Non-pigmented ciliary epithelial cell (primary cell): ENCODE measurements at regions not wholly inside any gene's neighbourhood (a gene's known extent, or its start where the extent isn't known, plus 50 kb on each side); places are given as distances from the start of the nearest gene placed in this dataset.

Experiments
- DNase-seq: peaks from one replicate; pipeline ENCODE4 v3.0.0-alpha.2; 2010; ENCODE audit warnings: low read depth

DNA sequence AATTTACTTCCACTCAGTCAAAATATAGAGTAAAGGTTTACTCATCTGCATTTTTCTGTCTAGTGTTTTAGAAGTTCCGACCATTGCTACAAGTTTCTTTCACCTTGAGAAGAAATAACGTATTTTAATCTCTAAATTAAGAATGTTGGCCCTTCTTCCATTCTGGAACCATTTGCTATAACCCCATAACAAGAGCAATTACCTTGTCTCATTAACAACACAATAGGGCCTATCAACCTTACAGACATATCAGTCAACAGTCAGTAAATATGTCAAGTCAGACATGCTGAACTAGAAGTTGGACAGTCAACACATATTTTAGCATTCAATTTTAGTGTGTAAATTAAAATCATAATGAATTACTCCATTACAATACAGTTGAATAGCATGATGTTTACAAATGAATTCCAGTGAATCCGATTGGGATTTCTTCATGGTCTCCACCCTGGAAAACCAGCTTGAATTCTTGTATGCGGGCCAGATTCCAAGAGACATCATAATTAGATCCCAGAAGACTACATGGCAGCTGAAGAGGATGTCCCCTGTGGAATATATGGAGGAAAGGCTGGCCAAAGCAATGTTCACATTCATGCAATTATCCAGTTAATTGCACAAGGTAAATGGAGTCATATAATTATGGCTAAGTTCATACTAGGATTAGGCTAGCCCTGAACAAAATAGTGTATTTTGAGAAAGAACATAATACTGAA lies 196.2 kb upstream of the TARS1 start:
- DNase-seq = no peak

DNA sequence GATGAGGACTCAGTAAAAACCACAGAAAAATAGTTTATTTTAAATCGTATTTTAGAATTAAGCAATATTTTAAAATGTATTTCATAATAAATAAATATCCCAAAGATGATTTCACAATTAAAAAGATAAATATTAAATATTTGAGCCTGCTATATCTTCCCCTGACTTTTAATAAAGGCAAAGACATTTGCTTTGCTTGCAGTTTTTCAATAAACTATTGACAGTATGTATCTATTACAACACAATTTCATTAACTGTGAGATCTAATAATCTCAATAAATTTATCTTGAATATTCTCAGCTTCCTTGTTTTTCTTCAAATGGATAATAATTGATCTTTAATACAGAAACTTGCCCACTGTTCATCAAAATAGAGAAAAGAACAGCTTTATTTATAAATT lies 186.2 kb upstream of the TARS1 start:
- DNase-seq = no peak

DNA sequence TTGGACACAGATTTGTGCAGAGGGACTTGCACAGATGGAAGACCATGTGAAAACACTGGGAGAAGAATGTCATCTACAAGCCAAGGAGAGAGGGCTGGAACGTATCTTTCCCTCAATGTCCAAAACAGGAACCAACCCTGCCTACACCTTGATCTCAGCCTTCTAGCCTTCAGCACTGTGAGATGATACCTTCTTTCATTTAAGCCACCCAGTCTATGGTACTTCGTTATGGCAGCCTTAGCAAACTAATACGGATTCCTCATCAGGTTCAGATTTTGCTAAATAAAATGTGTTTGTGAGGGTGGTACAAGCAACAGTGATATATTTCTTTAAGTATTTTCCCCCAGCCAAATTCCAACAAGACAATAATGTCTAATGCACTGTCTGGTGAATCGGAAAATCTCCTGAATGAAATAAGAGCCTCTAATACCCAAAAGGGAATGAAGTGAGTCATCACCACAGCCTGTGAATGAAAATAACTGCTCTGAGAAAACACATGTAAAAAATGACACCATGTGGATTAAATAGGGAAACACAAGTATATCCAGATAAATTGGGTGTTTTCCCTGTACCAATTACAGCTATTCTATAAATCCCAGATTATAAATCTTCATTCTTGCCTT lies 182.8 kb upstream of the TARS1 start:
- DNase-seq = peak; percentile 65

DNA sequence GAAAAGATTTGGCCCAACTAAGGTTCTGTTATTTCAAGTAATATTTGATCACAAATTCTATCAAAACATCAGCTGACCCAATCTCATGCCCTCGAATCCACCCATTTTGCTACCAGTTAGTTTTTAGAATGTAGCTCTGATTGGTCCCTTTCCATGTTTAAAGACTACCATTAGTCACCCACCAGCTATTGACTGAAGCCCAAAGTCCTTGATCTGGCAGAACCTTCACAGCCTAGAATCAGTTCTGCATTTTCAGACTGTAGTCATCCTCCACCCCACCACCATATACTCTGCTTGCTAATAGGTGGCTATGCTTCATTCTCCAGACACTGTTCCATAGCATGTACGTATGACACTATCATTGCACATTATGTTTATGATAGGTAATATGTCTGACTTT lies 182.2 kb upstream of the TARS1 start:
- DNase-seq = no peak

DNA sequence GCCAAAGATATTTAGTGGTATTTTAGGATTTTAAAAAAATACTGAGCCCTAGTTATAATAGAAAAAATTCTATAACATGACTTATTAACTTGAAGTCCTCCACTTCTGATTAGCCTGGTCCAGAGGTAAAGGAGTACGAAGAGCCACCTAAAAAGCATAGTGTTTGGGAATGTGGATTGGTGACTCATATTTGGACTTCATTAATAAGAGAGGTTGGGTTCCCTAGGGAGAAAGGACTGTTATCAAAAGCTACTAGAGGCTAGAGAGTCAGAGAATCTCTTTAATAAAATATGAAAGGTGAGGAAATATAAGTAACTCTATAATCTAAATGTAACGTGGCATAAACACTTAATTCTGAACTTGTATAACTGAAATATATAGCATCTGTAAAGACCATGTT lies 180.7 kb upstream of the TARS1 start:
- no peak for DNase-seq

DNA sequence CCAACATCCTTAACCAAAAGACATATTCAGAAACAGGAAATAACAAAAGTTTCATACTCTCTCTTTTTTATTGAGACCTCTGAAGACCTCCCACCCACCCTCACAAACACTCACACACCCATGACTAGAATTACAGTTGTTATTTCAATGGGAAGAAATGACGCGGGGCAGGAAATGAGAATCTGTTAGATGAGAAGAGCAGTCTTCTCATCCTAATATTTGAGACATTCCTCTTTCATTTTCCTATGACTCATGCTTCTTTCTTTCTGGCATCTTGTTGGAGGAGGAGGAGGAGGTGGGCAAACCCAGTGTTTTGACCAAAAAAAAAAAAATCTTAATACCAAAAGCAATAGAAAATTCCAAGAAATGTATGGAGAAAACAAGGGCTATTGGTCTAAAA lies 179.5 kb upstream of the TARS1 start:
- peak; percentile 35 for DNase-seq

DNA sequence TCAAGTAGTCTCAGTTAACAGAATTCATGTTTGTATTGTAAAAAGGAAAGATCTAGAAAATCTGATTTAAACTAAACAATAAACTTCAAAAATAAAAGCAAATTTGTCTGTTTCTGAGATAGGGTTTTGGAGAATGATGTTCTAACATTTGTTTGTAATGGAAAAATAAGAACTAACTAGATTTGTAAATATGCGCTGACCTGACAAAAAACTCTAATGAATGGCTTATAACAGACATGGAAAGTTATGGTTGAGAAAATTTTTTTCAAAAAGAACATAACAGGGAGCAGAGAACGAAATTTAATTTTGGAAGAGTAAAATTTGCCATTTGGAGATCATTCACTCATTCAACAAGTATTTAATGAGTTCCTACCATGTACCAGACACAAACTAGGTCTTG lies 179.0 kb upstream of the TARS1 start:
- DNase-seq = no peak

DNA sequence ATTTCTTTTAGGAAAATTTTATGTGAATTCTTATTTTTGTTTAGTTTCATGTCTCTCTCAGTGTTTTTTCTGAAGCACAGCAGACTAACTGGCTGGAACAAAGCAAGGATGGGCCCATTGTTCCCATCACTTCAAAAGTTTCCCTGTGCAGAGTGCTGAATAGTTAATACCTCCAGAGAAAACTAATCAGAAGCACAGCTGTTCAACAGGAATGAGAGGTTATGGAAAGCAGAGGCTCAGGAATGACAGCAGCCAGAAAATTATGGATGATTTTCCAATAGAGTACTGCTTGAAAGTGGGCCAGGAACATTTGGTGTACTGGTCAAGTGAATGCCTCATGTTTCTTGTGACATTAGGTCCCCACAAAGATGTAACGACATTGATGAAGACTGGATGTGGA lies 173.0 kb upstream of the TARS1 start:
- no peak for DNase-seq

DNA sequence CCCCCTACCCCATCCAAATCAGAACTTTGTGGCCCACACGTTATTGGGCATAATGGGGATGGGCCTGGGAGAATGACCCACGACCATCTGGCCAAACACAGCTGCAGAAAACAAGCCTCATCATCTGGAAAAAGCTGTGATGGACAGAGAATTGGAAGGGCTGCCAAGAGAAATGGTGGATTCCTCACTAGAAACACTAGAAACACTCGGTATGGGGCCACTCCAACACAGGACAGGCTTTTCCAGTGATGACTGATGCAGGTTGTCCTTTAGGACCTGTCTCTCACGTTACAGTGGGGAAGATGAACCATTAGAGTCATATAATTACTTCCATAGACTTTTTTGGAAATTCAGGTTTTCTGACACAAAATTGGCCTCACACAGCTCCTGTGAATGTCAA lies 172.4 kb upstream of the TARS1 start:
- no peak for DNase-seq

DNA sequence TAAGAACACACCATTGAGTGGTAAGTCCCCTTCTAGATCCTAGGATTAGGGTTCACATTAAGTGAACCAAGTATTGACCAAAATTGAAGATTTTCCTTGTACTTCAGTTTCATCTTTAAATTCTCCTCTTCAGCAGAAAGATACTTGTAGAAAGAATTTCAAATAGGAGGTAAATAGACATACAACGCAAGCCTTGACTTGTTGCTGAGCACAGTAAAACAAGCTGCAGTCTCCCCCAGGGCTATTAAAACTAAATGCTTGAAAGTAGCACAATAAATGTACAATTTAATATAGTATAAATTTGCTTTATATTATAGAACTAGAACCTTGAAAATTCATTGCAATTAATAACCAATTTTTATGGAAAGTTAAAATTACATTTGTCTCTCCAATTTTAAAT lies 170.1 kb upstream of the TARS1 start:
- no peak for DNase-seq

DNA sequence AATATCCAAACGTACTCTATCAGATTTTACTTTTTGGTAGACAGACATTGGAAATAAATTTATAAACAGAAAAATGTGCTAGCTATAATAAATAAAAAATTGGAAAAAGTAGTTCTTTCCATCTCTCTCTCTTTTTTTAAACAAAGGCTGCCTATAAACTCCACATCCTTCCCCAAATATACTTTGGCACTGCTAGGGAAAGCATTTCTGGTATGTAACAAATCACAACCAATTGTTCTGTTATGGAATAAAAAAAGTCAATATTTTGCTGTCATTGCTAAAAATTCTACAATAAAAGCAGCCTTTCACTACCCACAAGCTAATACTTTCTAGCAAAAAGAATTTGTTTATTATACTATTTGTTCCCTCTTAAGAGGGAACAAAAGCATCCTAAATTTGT lies 169.2 kb upstream of the TARS1 start:
- DNase-seq = no peak

DNA sequence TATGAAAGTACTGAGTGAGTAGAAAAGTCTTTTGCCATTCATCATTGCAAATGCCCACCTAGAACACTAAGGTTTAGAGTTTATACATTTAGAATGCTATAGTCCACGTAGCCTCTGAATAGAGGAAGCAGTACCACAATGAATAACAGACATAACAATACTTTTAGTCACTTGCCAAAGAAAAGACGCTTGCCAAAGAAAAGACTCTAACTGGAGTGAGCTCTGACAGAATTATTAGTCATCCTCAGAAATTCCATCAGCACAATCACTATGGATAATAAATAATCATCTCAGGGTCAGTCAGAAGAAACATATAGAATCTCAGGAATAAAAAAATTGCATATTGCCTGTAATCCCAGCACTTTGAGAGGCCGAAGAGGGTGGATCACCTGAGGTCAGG lies 168.5 kb upstream of the TARS1 start:
- DNase-seq = peak; percentile 76

DNA sequence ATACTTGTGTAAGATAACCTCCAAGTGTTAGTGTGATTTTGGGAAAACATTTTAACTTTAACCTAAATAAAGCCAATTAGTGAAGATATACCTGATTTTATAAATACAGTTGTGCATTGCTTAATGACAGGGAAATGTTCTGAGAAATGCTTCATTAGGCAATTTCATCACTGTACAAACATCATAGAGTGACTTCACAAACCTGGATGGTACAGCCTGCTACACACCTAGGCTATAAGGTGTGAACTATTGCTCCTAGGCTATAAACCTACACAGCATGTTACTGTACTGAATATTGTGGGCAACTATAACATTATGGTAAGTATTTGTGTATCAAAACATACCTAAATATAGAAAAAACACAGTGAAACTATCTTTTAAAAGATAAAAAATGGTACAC lies 166.8 kb upstream of the TARS1 start:
- no peak for DNase-seq

DNA sequence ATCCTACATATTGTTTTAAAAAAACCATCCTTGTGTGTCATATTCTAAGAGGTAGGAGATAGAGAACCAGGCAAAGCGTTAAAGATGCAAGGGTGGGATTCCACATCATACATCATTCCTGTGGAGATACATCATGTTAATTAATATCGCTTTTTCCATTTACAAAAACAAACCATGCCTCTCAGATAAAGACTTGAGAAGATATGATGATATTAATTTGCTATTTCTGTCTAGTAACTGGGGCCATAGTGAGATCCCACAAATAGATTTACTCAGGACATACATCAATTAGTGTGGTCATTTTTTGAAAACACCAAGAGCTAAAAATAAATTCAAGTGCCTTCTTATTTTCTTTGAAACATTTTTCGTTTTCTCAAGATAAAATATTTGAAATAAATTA lies 165.4 kb upstream of the TARS1 start:
- DNase-seq = no peak

DNA sequence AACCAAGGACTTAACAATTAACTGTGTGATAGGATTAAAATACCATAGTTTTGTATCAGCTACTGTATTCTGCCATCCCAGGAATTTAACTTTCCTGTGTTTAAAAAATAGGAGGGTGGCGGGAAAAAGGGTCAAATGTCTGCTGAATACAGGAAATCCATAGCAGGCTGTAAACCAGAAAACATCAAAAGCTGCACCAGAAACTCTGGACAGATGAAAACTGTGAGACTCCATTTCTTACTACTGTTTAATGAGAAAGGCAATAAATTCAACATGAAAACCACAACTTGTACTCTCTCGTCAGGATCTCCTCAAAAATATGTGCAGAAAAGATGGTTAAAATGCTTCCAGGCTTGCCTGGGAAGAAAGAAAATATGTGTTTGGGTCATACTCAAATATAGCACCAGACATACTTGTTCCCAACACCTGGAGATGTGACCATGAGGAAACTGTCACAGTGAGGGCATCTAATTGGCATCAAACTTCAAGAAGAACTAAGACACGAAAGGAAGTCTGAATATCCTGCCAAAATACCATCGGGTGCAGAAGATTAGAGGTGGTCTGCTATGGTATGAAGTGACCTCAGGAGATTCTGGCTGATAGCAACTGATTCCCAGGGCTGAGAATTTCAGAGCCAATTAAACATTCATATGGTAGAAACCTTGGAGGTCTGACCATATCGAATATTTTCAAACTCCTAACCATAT lies 164.7 kb upstream of the TARS1 start:
- no peak for DNase-seq

DNA sequence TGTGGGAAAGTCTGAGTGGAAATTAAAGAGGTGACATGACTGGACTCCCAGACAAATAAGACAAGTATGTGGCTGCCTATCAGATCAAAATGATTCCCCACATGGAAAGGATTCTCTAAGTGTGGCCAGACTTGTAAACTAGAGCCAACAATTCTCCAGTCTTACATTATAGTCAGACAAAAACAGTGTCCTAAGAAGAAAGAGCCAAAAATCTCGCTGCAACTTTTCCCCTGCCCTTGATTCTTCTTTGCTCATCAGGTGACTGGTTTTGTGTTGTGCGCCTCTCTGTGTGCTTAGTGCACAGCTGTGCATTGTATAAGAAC lies 164.2 kb upstream of the TARS1 start:
- no peak for DNase-seq

DNA sequence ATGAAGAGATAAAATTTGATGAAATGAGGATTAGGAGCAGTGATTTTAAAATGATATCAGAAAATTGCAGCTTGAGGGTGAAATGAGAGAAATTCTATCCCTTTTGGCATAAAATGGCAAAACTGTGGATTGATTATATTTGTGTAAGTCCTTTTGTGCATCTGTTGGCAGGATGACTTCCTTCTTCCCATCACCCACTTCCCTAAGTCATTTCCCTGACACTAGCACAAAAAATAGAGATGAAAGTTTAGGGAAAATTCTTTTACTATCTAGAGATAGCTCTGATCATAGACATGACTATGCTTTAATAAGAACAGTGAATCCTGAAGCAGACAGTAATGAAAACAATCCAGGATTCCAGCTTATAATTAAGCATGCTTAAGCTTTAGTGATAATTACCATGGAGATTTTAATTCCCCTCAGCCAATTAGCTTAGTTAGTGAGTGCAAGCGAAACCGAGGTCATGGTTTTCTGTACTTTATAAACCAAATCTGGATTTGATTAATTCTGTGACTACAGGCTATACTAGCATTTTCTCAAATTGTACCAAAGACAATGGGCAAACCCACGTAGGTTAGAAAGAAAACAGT lies 163.6 kb upstream of the TARS1 start:
- DNase-seq = no peak

DNA sequence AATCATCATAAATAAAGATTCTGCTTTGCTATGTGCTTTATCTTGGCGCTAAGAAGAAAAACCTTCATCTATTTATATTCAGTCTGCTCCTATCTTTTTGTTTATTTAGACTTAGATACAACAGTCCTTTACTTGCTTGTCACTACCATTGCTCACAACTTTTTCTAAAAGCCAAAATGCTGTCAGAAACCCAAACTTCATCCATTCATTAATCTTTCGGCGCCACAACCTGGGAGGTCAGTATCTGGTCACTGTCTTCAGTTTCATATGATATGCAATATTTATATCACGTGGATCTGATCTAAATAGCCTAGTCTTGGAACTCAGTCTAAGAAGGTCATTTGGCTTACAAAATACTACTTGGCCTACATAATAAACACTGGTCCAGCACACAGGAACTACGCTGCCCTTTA lies 159.3 kb upstream of the TARS1 start:
- no peak for DNase-seq

DNA sequence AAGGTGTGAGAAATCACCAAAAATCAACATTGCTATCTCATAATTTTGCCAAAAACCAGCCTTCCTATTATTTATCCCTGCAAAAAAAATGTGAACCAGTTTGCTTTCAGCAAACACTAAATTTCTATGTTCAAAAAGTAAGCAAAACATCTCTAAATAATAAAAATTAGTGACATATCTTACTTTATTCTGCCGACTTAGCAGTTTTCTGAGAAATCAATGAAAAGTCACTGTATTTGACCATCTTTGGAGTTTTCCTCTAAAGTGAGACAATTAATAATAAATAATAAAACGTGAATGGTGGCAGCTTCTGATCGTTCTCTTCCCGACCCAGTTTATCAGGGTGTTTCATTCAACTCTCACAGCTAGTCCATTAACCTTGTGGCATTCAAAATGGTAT lies 158.6 kb upstream of the TARS1 start:
- DNase-seq = no peak

DNA sequence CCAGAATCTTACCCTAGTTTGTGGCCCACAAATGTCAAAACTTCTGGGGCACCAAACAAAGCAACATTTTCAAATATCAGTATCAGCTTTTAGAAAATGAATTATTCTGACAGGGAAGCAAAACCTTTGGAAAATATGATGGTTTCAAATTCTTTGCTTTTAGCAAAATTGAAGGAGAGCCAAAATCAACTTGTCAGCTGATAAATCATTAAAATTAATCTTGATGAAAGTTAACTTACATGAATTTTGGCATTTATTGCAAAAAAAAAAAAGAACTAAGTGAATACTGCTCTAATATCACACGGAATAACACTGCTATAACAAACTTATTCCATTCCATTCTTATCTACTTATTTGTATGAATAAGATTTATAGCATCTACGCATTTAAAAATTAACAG lies 158.1 kb upstream of the TARS1 start:
- DNase-seq = no peak

DNA sequence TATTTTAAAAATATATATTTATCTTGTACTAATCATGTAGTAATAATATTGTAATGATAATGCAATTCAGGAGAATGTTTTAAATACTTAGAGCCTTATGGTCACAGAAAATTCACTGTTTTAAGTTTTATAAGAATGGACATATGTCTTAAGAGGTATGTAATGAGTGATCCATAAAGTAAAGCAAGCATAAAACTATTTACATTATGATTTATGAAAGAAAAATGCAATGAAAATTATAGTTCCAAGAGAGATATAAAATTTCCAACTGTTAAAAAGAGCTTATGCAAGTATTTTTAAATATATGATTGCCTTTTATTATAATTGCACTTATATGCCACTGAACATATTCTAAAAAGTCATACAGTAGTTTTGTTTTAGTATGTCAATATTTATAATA lies 157.5 kb upstream of the TARS1 start:
- no peak for DNase-seq

DNA sequence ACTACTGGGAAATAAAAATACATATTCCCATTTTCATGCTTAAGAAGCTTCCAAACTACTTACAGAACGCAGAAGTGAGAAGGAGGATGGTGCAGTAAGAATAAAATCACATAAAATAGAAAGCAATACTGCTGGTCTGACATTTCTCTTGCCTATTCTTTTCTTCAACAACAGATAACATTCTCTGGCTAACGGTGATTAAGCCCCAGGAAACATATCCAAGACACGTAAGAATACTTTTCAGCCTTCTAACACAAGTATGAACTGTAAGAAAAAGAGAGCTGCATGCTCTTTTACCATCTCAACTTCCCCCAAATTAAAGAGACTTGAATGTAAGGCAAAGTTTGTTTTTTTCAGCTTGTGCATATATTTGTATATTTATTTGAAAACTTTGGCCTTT lies 156.1 kb upstream of the TARS1 start:
- DNase-seq = no peak

DNA sequence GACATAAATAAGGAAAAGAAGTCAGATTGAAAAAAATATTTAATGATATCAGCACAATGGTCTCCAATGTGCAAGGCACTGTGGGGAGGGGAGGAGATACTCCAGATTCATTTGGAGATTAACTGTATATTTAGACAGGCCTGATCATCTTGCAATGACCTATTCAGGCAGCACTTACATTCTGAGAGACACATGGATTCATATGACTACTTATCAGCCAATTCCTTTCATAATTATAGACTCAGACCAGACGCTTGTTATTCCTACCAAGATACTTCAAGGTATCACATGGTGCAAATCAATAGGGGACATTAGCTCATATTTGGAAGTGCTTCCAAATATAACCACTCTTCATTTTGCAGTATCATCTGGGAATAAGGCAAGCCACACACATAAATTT lies 153.5 kb upstream of the TARS1 start:
- no peak for DNase-seq
